Spleen (tissue), 7 donors: ENCODE measurements at regions not wholly inside any gene's neighbourhood (a gene's known extent, or its start where the extent isn't known, plus 50 kb on each side); places are given as distances from the start of the nearest gene placed in this dataset.

Experiments used
- CTCF ChIP-seq, 11 experiments: fragments of 200-600 bp in 7 of 11; fragments of 450-650 bp in 4 of 11; sonication (generic) in 4 of 11; IDR thresholded peaks in 8 of 11; conservative IDR thresholded peaks in 3 of 11; 1 replicate in 7 of 11; 2 replicates in 4 of 11; pipeline versions ENCODE4 v1.4.0 to v1.8.0; 2016 to 2021; ENCODE audit warnings: antibody characterized with exemption in 11 of 11, inconsistent platforms in 4 of 11, mild to moderate bottlenecking in 1 of 11
- POLR2A ChIP-seq, 3 donors: fragments of 450-650 bp; IDR thresholded peaks; one replicate each; pipeline ENCODE4 v1.5.1; 2017; ENCODE audit warnings: antibody characterized with exemption in 3 of 3, mild to moderate bottlenecking in 1 of 3
- POLR2AphosphoS5 ChIP-seq, 3 donors: sonication (generic); formaldehyde crosslinking; IDR thresholded peaks; one replicate each; pipeline ENCODE4 v1.5.1; 2017; ENCODE audit warnings: antibody characterized with exemption in 3 of 3
- donor health status: DM: no; HTN: no; CAD: no; lungs with moderate emphysema.
- donor health status: DM: no; HTN: no; CAD: no.
- donor health status: DM: no; HTN: no; CAD: no.

DNA sequence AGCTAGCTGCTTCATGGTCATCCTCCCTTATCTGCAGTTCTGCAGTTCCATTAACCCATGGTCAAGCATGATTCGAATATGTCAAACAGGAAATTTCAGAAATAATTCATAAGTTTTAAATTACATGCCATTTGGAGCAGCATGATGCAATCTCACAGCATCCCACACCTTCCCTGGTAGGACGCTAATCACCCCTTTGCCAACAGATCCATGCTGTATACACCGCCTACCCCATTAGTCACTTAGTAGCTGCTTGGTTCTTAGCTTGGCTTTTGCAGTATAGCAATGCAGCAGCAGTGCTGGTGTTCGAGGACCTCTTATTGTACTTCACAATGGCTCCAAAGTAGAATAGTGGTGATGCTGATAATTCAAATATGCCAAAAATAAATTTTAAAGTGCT, 739.7 kb upstream of the CDH9 start:
- no peak for TF ChIP-seq CTCF (IDR thresholded peaks at IDR 0.05 in 8 of 11, conservative IDR thresholded peaks at IDR 0.05 in 3 of 11)
- TF ChIP-seq POLR2A (IDR thresholded peaks at IDR 0.05), result no peak
- TF ChIP-seq POLR2AphosphoS5 (IDR thresholded peaks at IDR 0.05), result no peak
